ENCODE measurements at regions not wholly inside any gene's neighbourhood (a gene's known extent, or its start where the extent isn't known, plus 50 kb on each side); places are given as distances from the start of the nearest gene placed in this dataset.

DNA sequence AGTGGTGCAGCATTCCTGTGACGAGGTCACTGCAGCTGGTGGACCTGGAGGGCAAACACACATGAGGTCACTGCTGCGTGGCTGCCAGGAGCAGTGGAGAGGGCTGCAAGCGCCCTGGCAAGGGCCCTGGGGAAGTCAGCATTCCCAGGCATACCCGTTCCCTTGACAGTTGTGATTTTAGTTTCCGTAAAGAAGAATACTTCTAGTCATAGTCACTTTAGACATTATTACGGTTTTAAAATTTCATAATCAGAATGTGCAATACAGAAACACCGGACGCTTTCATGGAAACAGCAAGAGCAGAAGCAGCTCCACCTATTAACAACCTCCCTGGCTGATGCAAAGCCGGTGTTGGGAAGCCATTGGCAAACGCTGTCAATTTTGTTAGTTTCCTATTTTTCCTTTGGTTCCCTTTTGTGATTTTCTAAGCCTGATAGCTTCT is 129.8 kb downstream of the GADD45G start:
- Histone ChIP-seq H3K4me1 (ENCODE audit: control insufficient read depth, extremely low read depth, insufficient read depth, low read length) (no peaks in the 10 kb centered on the region), H3K27ac (ENCODE audit: control insufficient read depth, insufficient read depth, low read length) (no peak overlapping the region), H3K27me3 (ENCODE audit: control insufficient read depth, extremely low read depth, insufficient read depth, low read length) (peaks cover 3% of the 10 kb centered on the region), H2AFZ (ENCODE audit: control insufficient read depth, low read length) (no peak overlapping the region), H3K9ac (ENCODE audit: control insufficient read depth, extremely low read depth, insufficient read depth, low read length) (no peak overlapping the region), H3K4me2 (ENCODE audit: control insufficient read depth, extremely low read depth, insufficient read depth, low read depth, low read length) (no peak overlapping the region), H3K9me1 (ENCODE audit: control insufficient read depth, extremely low read depth, insufficient read depth, low read length) (no peaks in the 10 kb centered on the region), H3K36me3 (ENCODE audit: control insufficient read depth in 2 of 2, extremely low read depth in 1 of 2, insufficient read depth in 2 of 2, low read length in 2 of 2) (no peaks in the 10 kb centered on the region), H4K20me1 (ENCODE audit: control insufficient read depth, extremely low read depth, insufficient read depth, low read length) (no peaks in the 10 kb centered on the region), H3K4me3 (ENCODE audit: control insufficient read depth in 2 of 3, extremely low read depth in 1 of 3, insufficient read depth in 2 of 3, low read depth in 1 of 3, low read length in 3 of 3) (no peak overlapping the region), H3K9me3 (ENCODE audit: control insufficient read depth, low read depth, low read length) (no peaks in the 10 kb centered on the region), H3K79me2 (ENCODE audit: control insufficient read depth, insufficient read depth, low read length) (no peaks in the 10 kb centered on the region)
- DNase-seq (ENCODE audit: low read depth, low spot score) (no peak), FAIRE-seq (no peak)
- dilution Hi-C loops (cut with MboI; ENCODE audit: extremely low pct_ligation_motif_present, low sequenced_read_pairs): no loop called here
- TF ChIP-seq, protein P1, sequence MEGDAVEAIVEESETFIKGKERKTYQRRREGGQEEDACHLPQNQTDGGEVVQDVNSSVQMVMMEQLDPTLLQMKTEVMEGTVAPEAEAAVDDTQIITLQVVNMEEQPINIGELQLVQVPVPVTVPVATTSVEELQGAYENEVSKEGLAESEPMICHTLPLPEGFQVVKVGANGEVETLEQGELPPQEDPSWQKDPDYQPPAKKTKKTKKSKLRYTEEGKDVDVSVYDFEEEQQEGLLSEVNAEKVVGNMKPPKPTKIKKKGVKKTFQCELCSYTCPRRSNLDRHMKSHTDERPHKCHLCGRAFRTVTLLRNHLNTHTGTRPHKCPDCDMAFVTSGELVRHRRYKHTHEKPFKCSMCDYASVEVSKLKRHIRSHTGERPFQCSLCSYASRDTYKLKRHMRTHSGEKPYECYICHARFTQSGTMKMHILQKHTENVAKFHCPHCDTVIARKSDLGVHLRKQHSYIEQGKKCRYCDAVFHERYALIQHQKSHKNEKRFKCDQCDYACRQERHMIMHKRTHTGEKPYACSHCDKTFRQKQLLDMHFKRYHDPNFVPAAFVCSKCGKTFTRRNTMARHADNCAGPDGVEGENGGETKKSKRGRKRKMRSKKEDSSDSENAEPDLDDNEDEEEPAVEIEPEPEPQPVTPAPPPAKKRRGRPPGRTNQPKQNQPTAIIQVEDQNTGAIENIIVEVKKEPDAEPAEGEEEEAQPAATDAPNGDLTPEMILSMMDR (optimal IDR thresholded peaks at IDR 0.05 in 1 of 3, IDR thresholded peaks at IDR 0.05 in 1 of 3, conservative IDR thresholded peaks at IDR 0.05 in 1 of 3; ENCODE audit: extremely low read depth in 1 of 3, insufficient read depth in 2 of 3, low read length in 3 of 3): no peak
- no peak for TF ChIP-seq EZH2 (IDR thresholded peaks at IDR 0.05; ENCODE audit: low read length)

- dilution Hi-C loops (cut with MboI; ENCODE audit: extremely low pct_ligation_motif_present, low sequenced_read_pairs): no loop called here
- no peaks in the 10 kb centered on the region for H3K9me1 ChIP-seq (ENCODE audit: control insufficient read depth, extremely low read depth, insufficient read depth, low read length)
Measured at GRCh38 chr9:89738137-89738932, 133.5 kb downstream of the GADD45G start.

More at GRCh38 chr9:89738137-89738932, 133.5 kb downstream of the GADD45G start:
- no peak overlapping the region for H3K9ac ChIP-seq (ENCODE audit: control insufficient read depth, extremely low read depth, insufficient read depth, low read length)
- no peaks in the 10 kb centered on the region for H3K27me3 ChIP-seq (ENCODE audit: control insufficient read depth, extremely low read depth, insufficient read depth, low read length)
- no peak overlapping the region for H3K27ac ChIP-seq (ENCODE audit: control insufficient read depth, insufficient read depth, low read length)
- no peaks in the 10 kb centered on the region for H4K20me1 ChIP-seq (ENCODE audit: control insufficient read depth, extremely low read depth, insufficient read depth, low read length)
- no peaks in the 10 kb centered on the region for H3K36me3 ChIP-seq (ENCODE audit: control insufficient read depth in 2 of 2, extremely low read depth in 1 of 2, insufficient read depth in 2 of 2, low read length in 2 of 2)
- no peak overlapping the region for H3K4me2 ChIP-seq (ENCODE audit: control insufficient read depth, extremely low read depth, insufficient read depth, low read depth, low read length)
- no peak for TF ChIP-seq EZH2 (IDR thresholded peaks at IDR 0.05; ENCODE audit: low read length)
- TF ChIP-seq, protein P1 (optimal IDR thresholded peaks at IDR 0.05 in 1 of 3, IDR thresholded peaks at IDR 0.05 in 1 of 3, conservative IDR thresholded peaks at IDR 0.05 in 1 of 3; ENCODE audit: extremely low read depth in 1 of 3, insufficient read depth in 2 of 3, low read length in 3 of 3): peak in 1 of 3 experiments; percentile 7
- no peaks in the 10 kb centered on the region for H3K9me3 ChIP-seq (ENCODE audit: control insufficient read depth, low read depth, low read length)
- no peak overlapping the region for H2AFZ ChIP-seq (ENCODE audit: control insufficient read depth, low read length)
- no peaks in the 10 kb centered on the region for H3K79me2 ChIP-seq (ENCODE audit: control insufficient read depth, insufficient read depth, low read length)
- no peaks in the 10 kb centered on the region for H3K4me1 ChIP-seq (ENCODE audit: control insufficient read depth, extremely low read depth, insufficient read depth, low read length)
- no peak overlapping the region for H3K4me3 ChIP-seq (ENCODE audit: control insufficient read depth in 2 of 3, extremely low read depth in 1 of 3, insufficient read depth in 2 of 3, low read depth in 1 of 3, low read length in 3 of 3)
- no peak for DNase-seq (ENCODE audit: low read depth, low spot score)
- FAIRE-seq: no peak

All from keratinocyte (primary cell).